ENCODE measurements at regions not wholly inside any gene's neighbourhood (a gene's known extent, or its start where the extent isn't known, plus 50 kb on each side); places are given as distances from the start of the nearest gene placed in this dataset.

GRCh38 chr3:162007722-162008121, 511.1 kb downstream of the OTOL1 start:
- TF ChIP-seq EP300 (IDR thresholded peaks at IDR 0.05; ENCODE audit: borderline replicate concordance): no peak
- TF ChIP-seq FOXM1 (IDR thresholded peaks at IDR 0.05; ENCODE audit: borderline replicate concordance, low read depth): no peak
- no peak for TF ChIP-seq YY1 (IDR thresholded peaks at IDR 0.05; ENCODE audit: low read depth)
- no peak for TF ChIP-seq REST (IDR thresholded peaks at IDR 0.05; ENCODE audit: low read depth)
- no peak for TF ChIP-seq CEBPB (IDR thresholded peaks at IDR 0.05)
- no peak for TF ChIP-seq TAF1 (IDR thresholded peaks at IDR 0.05; ENCODE audit: low read depth)
- no peak for TF ChIP-seq NFIC (IDR thresholded peaks at IDR 0.05)
- TF ChIP-seq, protein P1, sequence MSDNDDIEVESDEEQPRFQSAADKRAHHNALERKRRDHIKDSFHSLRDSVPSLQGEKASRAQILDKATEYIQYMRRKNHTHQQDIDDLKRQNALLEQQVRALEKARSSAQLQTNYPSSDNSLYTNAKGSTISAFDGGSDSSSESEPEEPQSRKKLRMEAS (IDR thresholded peaks at IDR 0.05): no peak
- no peak for TF ChIP-seq CREB1 (IDR thresholded peaks at IDR 0.05; ENCODE audit: low read depth)
- TF ChIP-seq TEAD4 (IDR thresholded peaks at IDR 0.05): no peak
- TF ChIP-seq RAD21 (IDR thresholded peaks at IDR 0.05; ENCODE audit: low read depth): no peak
- TF ChIP-seq TCF12 (IDR thresholded peaks at IDR 0.05; ENCODE audit: low read depth): no peak
